SKM-1 (cell line): ENCODE measurements at regions not wholly inside any gene's neighbourhood (a gene's known extent, or its start where the extent isn't known, plus 50 kb on each side); places are given as distances from the start of the nearest gene placed in this dataset.

Experiments
- DNase-seq: peaks from one replicate; lab custom pipeline; 2025; ENCODE audit not compliant: unreplicated experiment; lab: John Stamatoyannopoulos, UW

- DNase-seq = no peak
Observed at GRCh38 chr4:37058826-37059225, 185.7 kb upstream of the NWD2 start.

GRCh38 chr4:37066159-37066558 lies 178.4 kb upstream of the NWD2 start:
- no peak for DNase-seq

GRCh38 chr4:37068580-37068979 lies 176.0 kb upstream of the NWD2 start:
- no peak for DNase-seq

GRCh38 chr4:37070041-37070440 lies 174.5 kb upstream of the NWD2 start:
- no peak for DNase-seq

GRCh38 chr4:37071576-37071975 lies 173.0 kb upstream of the NWD2 start:
- DNase-seq = no peak

GRCh38 chr4:37073226-37073840 lies 171.2 kb upstream of the NWD2 start:
- DNase-seq = no peak

- no peak for DNase-seq
Observed at GRCh38 chr4:37082912-37083311, 161.6 kb upstream of the NWD2 start.

- DNase-seq = no peak
Observed at GRCh38 chr4:37095925-37096324, 148.6 kb upstream of the NWD2 start.

GRCh38 chr4:37101182-37101581 lies 143.4 kb upstream of the NWD2 start:
- no peak for DNase-seq

- no peak for DNase-seq
Observed at GRCh38 chr4:37101686-37102085, 142.9 kb upstream of the NWD2 start.

- DNase-seq = no peak
Observed at GRCh38 chr4:37109756-37110155, 134.8 kb upstream of the NWD2 start.

- DNase-seq = no peak
Observed at GRCh38 chr4:37124800-37125199, 119.7 kb upstream of the NWD2 start.

- DNase-seq = no peak
Observed at GRCh38 chr4:37126051-37126450, 118.5 kb upstream of the NWD2 start.

GRCh38 chr4:37130465-37130864 lies 114.1 kb upstream of the NWD2 start:
- DNase-seq = no peak

- DNase-seq = no peak
Observed at GRCh38 chr4:37132351-37132974, 112.1 kb upstream of the NWD2 start.

- no peak for DNase-seq
Observed at GRCh38 chr4:37132975-37133360, 111.6 kb upstream of the NWD2 start.

- no peak for DNase-seq
Observed at GRCh38 chr4:37138019-37138653, 106.4 kb upstream of the NWD2 start.

GRCh38 chr4:37138789-37139188 lies 105.8 kb upstream of the NWD2 start:
- DNase-seq = no peak

- no peak for DNase-seq
Observed at GRCh38 chr4:37139987-37140386, 104.6 kb upstream of the NWD2 start.

- no peak for DNase-seq
Observed at GRCh38 chr4:37146260-37146659, 98.3 kb upstream of the NWD2 start.

GRCh38 chr4:37157476-37158167 lies 86.9 kb upstream of the NWD2 start:
- DNase-seq = no peak

GRCh38 chr4:37160653-37161052 lies 83.9 kb upstream of the NWD2 start:
- no peak for DNase-seq
